Kidney epithelial cell (primary cell): ENCODE measurements at regions not wholly inside any gene's neighbourhood (a gene's known extent, or its start where the extent isn't known, plus 50 kb on each side); places are given as distances from the start of the nearest gene placed in this dataset.

Experiments
- DNase-seq: peaks from one replicate; pipeline ENCODE4 v3.0.0-alpha.2; 2010; ENCODE audit warnings: low read depth
- H3K27me3 ChIP-seq: 2 replicates; pipeline ENCODE4 v1.6.0; 2011; ENCODE audit warnings: low read length; ENCODE audit not compliant: control insufficient read depth, insufficient read depth
- H3K36me3 ChIP-seq: 2 replicates; pipeline ENCODE4 v1.5.1; 2011; ENCODE audit warnings: low read length; ENCODE audit not compliant: control insufficient read depth, insufficient read depth
- H3K4me3 ChIP-seq: 2 replicates; pipeline ENCODE4 v1.5.1; 2011; ENCODE audit warnings: low read depth, mild to moderate bottlenecking, control low read depth, low read length
- CTCF ChIP-seq: IDR thresholded peaks from 2 replicates; pipeline ENCODE4 v1.5.1; 2011; ENCODE audit warnings: mild to moderate bottlenecking, moderate library complexity, low read length, control low read depth, inconsistent platforms; ENCODE audit not compliant: insufficient read depth, poor library complexity, severe bottlenecking

GRCh38 chr10:62480196-62480595 lies 106.0 kb downstream of the ZNF365 start:
- H3K4me3 ChIP-seq = no peak overlapping the region
- TF ChIP-seq CTCF = no peak
- H3K27me3 ChIP-seq = no peaks in the 10 kb centered on the region
- H3K36me3 ChIP-seq = no peaks in the 10 kb centered on the region
- DNase-seq = no peak

GRCh38 chr10:62482581-62482980 lies 108.4 kb downstream of the ZNF365 start:
- Histone ChIP-seq H3K4me3 (no peak overlapping the region), H3K27me3 (no peaks in the 10 kb centered on the region), H3K36me3 (no peaks in the 10 kb centered on the region)
- no peak for TF ChIP-seq CTCF
- DNase-seq = no peak

- no peak for DNase-seq
- TF ChIP-seq CTCF = no peak
- no peak overlapping the region for H3K4me3 ChIP-seq
These were observed 117.4 kb downstream of the ZNF365 start for GRCh38 chr10:62491597-62491996.

GRCh38 chr10:62492012-62492869 lies 118.1 kb downstream of the ZNF365 start:
- H3K36me3 ChIP-seq = no peaks in the 10 kb centered on the region
- no peak for DNase-seq
- no peak overlapping the region for H3K4me3 ChIP-seq
- peak; percentile 65 for TF ChIP-seq CTCF
- no peaks in the 10 kb centered on the region for H3K27me3 ChIP-seq

More at GRCh38 chr10:62491597-62491996, 117.4 kb downstream of the ZNF365 start:
- H3K27me3 ChIP-seq = no peaks in the 10 kb centered on the region
- H3K36me3 ChIP-seq = no peaks in the 10 kb centered on the region

GRCh38 chr10:62492870-62493180 lies 118.7 kb downstream of the ZNF365 start:
- DNase-seq = no peak
- Histone ChIP-seq H3K27me3 (no peaks in the 10 kb centered on the region), H3K36me3 (no peaks in the 10 kb centered on the region), H3K4me3 (no peak overlapping the region)
- no peak for TF ChIP-seq CTCF

- H3K4me3 ChIP-seq = no peak overlapping the region
- H3K36me3 ChIP-seq = no peaks in the 10 kb centered on the region
- no peaks in the 10 kb centered on the region for H3K27me3 ChIP-seq
- DNase-seq = no peak
- no peak for TF ChIP-seq CTCF
These were observed 122.8 kb downstream of the ZNF365 start for GRCh38 chr10:62496925-62497324.
